Astrocyte (in vitro differentiated cells and primary cell): ENCODE measurements at regions not wholly inside any gene's neighbourhood (a gene's known extent, or its start where the extent isn't known, plus 50 kb on each side); places are given as distances from the start of the nearest gene placed in this dataset.

Source experiments
- DNase-seq: peaks from one replicate; pipeline ENCODE4 v3.0.0-alpha.2; 2010; ENCODE audit warnings: low read depth
- FAIRE-seq: peaks from 2 replicates; lab custom pipeline; 2011; peaks lifted over from hg19 to GRCh38; lab: Jason Lieb, UNC
- H2AFZ ChIP-seq: 2 replicates; pipeline ENCODE4 v1.6.0; 2012; ENCODE audit warnings: low read depth, low read length, inconsistent platforms
- H3K27ac ChIP-seq: 2 replicates; pipeline ENCODE4 v1.5.1; 2011; ENCODE audit warnings: low read depth, low read length, inconsistent platforms
- H3K27me3 ChIP-seq: 2 replicates; pipeline ENCODE4 v1.6.0; 2011; ENCODE audit warnings: low read length, inconsistent platforms; ENCODE audit not compliant: insufficient read depth
- H3K36me3 ChIP-seq: 2 replicates; pipeline ENCODE4 v1.5.1; 2011; ENCODE audit warnings: low read length, inconsistent platforms; ENCODE audit not compliant: insufficient read depth
- H3K4me1 ChIP-seq: 2 replicates; pipeline ENCODE4 v1.5.1; 2011; ENCODE audit warnings: low read length, inconsistent platforms; ENCODE audit not compliant: insufficient read depth
- H3K4me2 ChIP-seq: 2 replicates; pipeline ENCODE4 v1.6.0; 2012; ENCODE audit warnings: low read length, inconsistent platforms
- H3K4me3 ChIP-seq: 2 replicates; pipeline ENCODE4 v1.5.1; 2011; ENCODE audit warnings: low read depth, mild to moderate bottlenecking, low read length, inconsistent platforms; ENCODE audit not compliant: insufficient read depth
- H3K79me2 ChIP-seq: 2 replicates; pipeline ENCODE4 v1.6.0; 2012; ENCODE audit warnings: mild to moderate bottlenecking, low read length, inconsistent platforms; ENCODE audit not compliant: insufficient read depth
- H3K9ac ChIP-seq: 2 replicates; pipeline ENCODE4 v1.6.0; 2012; ENCODE audit warnings: mild to moderate bottlenecking, low read length, inconsistent platforms
- H3K9me3 ChIP-seq: 2 replicates; pipeline ENCODE4 v1.5.1; 2012; ENCODE audit warnings: low read depth, mild to moderate bottlenecking, low read length, inconsistent platforms; ENCODE audit not compliant: insufficient read depth
- H4K20me1 ChIP-seq: 2 replicates; pipeline ENCODE4 v1.6.0; 2012; ENCODE audit warnings: low read length, inconsistent platforms; ENCODE audit not compliant: insufficient read depth
- H3K27ac Mint-ChIP-seq: one replicate; pipeline ENCODE4 v1.8.0; 2021; ENCODE audit warnings: mild to moderate bottlenecking, mixed read lengths; ENCODE audit not compliant: unreplicated experiment
- H3K27me3 Mint-ChIP-seq: one replicate; pipeline ENCODE4 v1.8.0; 2021; ENCODE audit warnings: low read depth, mixed read lengths; ENCODE audit not compliant: unreplicated experiment
- H3K36me3 Mint-ChIP-seq: one replicate; pipeline ENCODE4 v1.8.0; 2021; ENCODE audit warnings: low read depth, mixed read lengths; ENCODE audit not compliant: unreplicated experiment
- H3K4me1 Mint-ChIP-seq: one replicate; pipeline ENCODE4 v1.8.0; 2021; ENCODE audit warnings: low read depth, mixed read lengths; ENCODE audit not compliant: unreplicated experiment
- H3K4me3 Mint-ChIP-seq: one replicate; pipeline ENCODE4 v1.8.0; 2021; ENCODE audit warnings: mild to moderate bottlenecking, moderate library complexity, mixed read lengths; ENCODE audit not compliant: unreplicated experiment
- H3K9me3 Mint-ChIP-seq: one replicate; pipeline ENCODE4 v1.8.0; 2021; ENCODE audit warnings: mild to moderate bottlenecking, mixed read lengths; ENCODE audit not compliant: unreplicated experiment
- EZH2 ChIP-seq: IDR thresholded peaks from 2 replicates; pipeline ENCODE4 v1.6.1; 2012; ENCODE audit warnings: mild to moderate bottlenecking, low read length, inconsistent platforms; ENCODE audit not compliant: insufficient read depth
- TF ChIP-seq, protein P1 (sequence below): IDR thresholded peaks from 2 replicates; pipeline ENCODE4 v1.5.1; 2011; ENCODE audit warnings: low read depth, mild to moderate bottlenecking, inconsistent platforms, low read length, moderate library complexity; ENCODE audit not compliant: insufficient read depth

DNA sequence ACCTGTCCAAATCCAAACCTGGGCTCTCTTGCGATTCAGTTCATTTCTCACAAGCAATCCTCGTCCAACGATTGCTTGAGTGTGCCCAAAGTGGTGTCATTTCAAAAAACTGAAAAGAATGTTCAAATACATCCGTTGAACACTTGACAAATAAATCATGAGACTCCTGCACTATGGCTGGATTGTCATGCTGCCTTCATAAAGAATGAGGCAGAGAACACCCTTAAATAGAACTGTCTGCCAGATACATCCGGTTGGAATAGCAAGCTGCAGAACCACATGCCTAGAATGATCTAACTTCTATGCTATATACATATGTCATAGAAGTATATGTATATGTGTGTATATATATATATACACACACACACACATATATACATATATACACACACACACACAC, 55.4 kb upstream of the HAPSTR1 start:
- Histone ChIP-seq H3K79me2 (no peaks in the 10 kb centered on the region), H4K20me1 (no peaks in the 10 kb centered on the region), H3K4me1 (no peaks in the 10 kb centered on the region), H3K27me3 (no peaks in the 10 kb centered on the region), H3K9me3 (no peaks in the 10 kb centered on the region), H3K4me3 (no peak overlapping the region), H2AFZ (no peak overlapping the region), H3K4me2 (no peak overlapping the region), H3K9ac (no peak overlapping the region), H3K27ac (no peak overlapping the region), H3K36me3 (no peaks in the 10 kb centered on the region)
- Mint-ChIP-seq H3K36me3 (no peaks in the 10 kb centered on the region), H3K27me3 (no peaks in the 10 kb centered on the region), H3K4me3 (no peak overlapping the region), H3K4me1 (no peaks in the 10 kb centered on the region), H3K9me3 (no peaks in the 10 kb centered on the region), H3K27ac (no peak overlapping the region)
- no peak for TF ChIP-seq EZH2
- TF ChIP-seq, protein P1, sequence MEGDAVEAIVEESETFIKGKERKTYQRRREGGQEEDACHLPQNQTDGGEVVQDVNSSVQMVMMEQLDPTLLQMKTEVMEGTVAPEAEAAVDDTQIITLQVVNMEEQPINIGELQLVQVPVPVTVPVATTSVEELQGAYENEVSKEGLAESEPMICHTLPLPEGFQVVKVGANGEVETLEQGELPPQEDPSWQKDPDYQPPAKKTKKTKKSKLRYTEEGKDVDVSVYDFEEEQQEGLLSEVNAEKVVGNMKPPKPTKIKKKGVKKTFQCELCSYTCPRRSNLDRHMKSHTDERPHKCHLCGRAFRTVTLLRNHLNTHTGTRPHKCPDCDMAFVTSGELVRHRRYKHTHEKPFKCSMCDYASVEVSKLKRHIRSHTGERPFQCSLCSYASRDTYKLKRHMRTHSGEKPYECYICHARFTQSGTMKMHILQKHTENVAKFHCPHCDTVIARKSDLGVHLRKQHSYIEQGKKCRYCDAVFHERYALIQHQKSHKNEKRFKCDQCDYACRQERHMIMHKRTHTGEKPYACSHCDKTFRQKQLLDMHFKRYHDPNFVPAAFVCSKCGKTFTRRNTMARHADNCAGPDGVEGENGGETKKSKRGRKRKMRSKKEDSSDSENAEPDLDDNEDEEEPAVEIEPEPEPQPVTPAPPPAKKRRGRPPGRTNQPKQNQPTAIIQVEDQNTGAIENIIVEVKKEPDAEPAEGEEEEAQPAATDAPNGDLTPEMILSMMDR, result no peak
- no peak for DNase-seq
- FAIRE-seq, result no peak

DNA sequence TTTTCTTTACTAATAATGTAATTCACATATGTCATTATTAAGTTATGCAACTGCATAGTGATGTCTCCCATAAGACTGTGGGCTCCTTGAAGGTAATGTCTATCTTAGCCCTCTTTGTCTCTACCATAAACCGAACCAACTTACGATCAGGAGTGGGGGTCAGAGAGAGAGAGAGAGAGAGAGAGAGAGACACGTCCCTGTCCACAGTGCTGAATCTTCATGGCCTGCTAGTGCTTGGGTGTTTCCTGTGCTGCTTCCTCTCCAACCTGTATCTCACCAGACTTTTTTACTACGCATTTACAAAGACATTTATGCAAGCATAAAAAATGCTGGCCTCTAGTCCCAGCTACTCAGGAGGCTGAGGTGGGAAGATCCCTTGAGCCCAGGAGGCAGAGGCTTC, 52.2 kb upstream of the HAPSTR1 start:
- Mint-ChIP-seq H3K4me1 (peaks cover 11% of the 10 kb centered on the region), H3K27me3 (no peaks in the 10 kb centered on the region), H3K36me3 (no peaks in the 10 kb centered on the region), H3K27ac (no peak overlapping the region), H3K9me3 (no peaks in the 10 kb centered on the region), H3K4me3 (no peak overlapping the region)
- TF ChIP-seq EZH2, result no peak
- TF ChIP-seq, protein P1, result no peak
- Histone ChIP-seq H3K4me3 (no peak overlapping the region), H4K20me1 (no peaks in the 10 kb centered on the region), H3K79me2 (no peaks in the 10 kb centered on the region), H3K36me3 (no peaks in the 10 kb centered on the region), H3K4me1 (peaks cover 13% of the 10 kb centered on the region), H3K9me3 (no peaks in the 10 kb centered on the region), H3K27me3 (no peaks in the 10 kb centered on the region), H2AFZ (no peak overlapping the region), H3K27ac (no peak overlapping the region), H3K9ac (no peak overlapping the region), H3K4me2 (no peak overlapping the region)
- DNase-seq (peak; percentile 36), FAIRE-seq (no peak)

DNA sequence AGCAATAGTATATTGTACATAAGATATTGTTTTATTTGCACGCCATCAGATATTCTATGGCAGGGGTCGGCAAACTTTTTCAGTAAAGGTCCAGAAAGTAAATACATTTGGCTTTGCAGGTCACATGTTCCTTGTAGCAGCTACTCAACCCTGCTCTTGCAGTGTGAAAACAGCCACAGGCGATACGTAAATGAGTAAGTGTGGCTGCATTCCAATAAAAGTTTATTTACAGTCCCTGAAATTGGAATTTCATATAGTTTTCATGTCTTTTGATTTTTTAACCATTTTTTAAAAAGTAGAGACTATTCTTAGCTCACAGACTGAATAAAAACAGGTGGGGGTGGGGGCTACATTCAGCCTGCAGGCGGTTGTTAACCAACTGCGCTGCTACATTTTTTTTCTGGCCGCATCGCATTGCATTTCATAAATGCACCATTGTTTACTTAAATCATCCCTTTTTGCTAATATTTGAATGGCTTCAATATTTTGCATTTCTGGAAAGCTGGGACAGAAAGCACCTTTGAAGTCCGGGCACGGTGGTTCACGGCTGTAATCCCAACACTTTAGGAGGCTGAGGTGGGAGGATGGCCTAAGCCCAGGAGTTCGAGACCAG, 50.5 kb upstream of the HAPSTR1 start:
- FAIRE-seq, result no peak
- Histone ChIP-seq H3K36me3 (no peaks in the 10 kb centered on the region), H3K4me3 (no peak overlapping the region), H3K27ac (no peak overlapping the region), H3K9ac (no peak overlapping the region), H4K20me1 (no peaks in the 10 kb centered on the region), H2AFZ (no peak overlapping the region), H3K4me2 (no peak overlapping the region), H3K79me2 (no peaks in the 10 kb centered on the region), H3K27me3 (no peaks in the 10 kb centered on the region), H3K4me1 (peaks cover 13% of the 10 kb centered on the region), H3K9me3 (no peaks in the 10 kb centered on the region)
- no peaks in the 10 kb centered on the region for H3K27me3 Mint-ChIP-seq
- H3K9me3 Mint-ChIP-seq, result no peaks in the 10 kb centered on the region
- TF ChIP-seq, protein P1, result no peak
- no peaks in the 10 kb centered on the region for H3K36me3 Mint-ChIP-seq
- H3K4me1 Mint-ChIP-seq, result peaks cover 11% of the 10 kb centered on the region
- no peak overlapping the region for H3K27ac Mint-ChIP-seq
- no peak overlapping the region for H3K4me3 Mint-ChIP-seq
- no peak for DNase-seq
